G401 (cell line): ENCODE measurements at regions not wholly inside any gene's neighbourhood (a gene's known extent, or its start where the extent isn't known, plus 50 kb on each side); places are given as distances from the start of the nearest gene placed in this dataset.

Source experiments
- DNase-seq: peaks from one replicate; pipeline ENCODE4 v3.0.0-alpha.2; 2015; ENCODE audit warnings: low spot score
- in situ Hi-C: cut with HindIII; loops from 2 replicates; pipeline ENCODE4 v1.10.0; 2016; ENCODE audit warnings: low sequenced_read_pairs, mixed read lengths

- in situ Hi-C loops = no loop called here
Measured at GRCh38 chr9:79788662-79789061, 216.9 kb downstream of the TLE4 start.

GRCh38 chr9:79781263-79781662 lies 209.5 kb downstream of the TLE4 start:
- DNase-seq = no peak
- in situ Hi-C loops = no loop called here

More at GRCh38 chr9:79788662-79789061, 216.9 kb downstream of the TLE4 start:
- DNase-seq = no peak

GRCh38 chr9:79780559-79780958 lies 208.8 kb downstream of the TLE4 start:
- DNase-seq = no peak
- in situ Hi-C loops = no loop called here

GRCh38 chr9:79779901-79780300 lies 208.1 kb downstream of the TLE4 start:
- in situ Hi-C loops = no loop called here
- no peak for DNase-seq

- no peak for DNase-seq
- in situ Hi-C loops = no loop called here
Measured at GRCh38 chr9:79778581-79778980, 206.8 kb downstream of the TLE4 start.

- in situ Hi-C loops = no loop called here
- DNase-seq = no peak
Measured at GRCh38 chr9:79776581-79776980, 204.8 kb downstream of the TLE4 start.
